Muscle layer of colon (tissue), 2 donors: ENCODE measurements at regions not wholly inside any gene's neighbourhood (a gene's known extent, or its start where the extent isn't known, plus 50 kb on each side); places are given as distances from the start of the nearest gene placed in this dataset.
"Not testable (repeated sequence)": the region's sequence is repeated elsewhere in the genome, so short reads cannot be mapped to it uniquely, and the experiment has no call there.

Experiments used
- H3K27ac ChIP-seq: one replicate; pipeline ENCODE4 v1.7.0; 2013; ENCODE audit warnings: low read depth, mild to moderate bottlenecking, low read length, moderate library complexity
- H3K27me3 ChIP-seq, 2 donors: one replicate each; pipeline ENCODE4 v1.7.0; 2013; ENCODE audit warnings: low read length in 2 of 2, mild to moderate bottlenecking in 2 of 2; ENCODE audit not compliant: insufficient read depth in 2 of 2, control insufficient read depth in 1 of 2
- H3K36me3 ChIP-seq: one replicate; pipeline ENCODE4 v1.7.0; 2013; ENCODE audit warnings: mild to moderate bottlenecking, low read length; ENCODE audit not compliant: insufficient read depth
- H3K4me1 ChIP-seq: one replicate; pipeline ENCODE4 v1.7.0; 2013; ENCODE audit warnings: mild to moderate bottlenecking, low read length; ENCODE audit not compliant: insufficient read depth
- H3K4me3 ChIP-seq, 2 donors: one replicate each; pipeline ENCODE4 v1.7.0; 2013; ENCODE audit warnings: low read length in 2 of 2, low read depth in 1 of 2, mild to moderate bottlenecking in 1 of 2, moderate library complexity in 1 of 2
- H3K9ac ChIP-seq: one replicate; pipeline ENCODE4 v1.7.0; 2013; ENCODE audit warnings: low read length
- H3K9me3 ChIP-seq: one replicate; pipeline ENCODE4 v1.7.0; 2013; ENCODE audit warnings: mild to moderate bottlenecking, low read length
- donor health status: abdominal sarcoma.
- donor health status: Adenocarcinoma of cecum.

DNA sequence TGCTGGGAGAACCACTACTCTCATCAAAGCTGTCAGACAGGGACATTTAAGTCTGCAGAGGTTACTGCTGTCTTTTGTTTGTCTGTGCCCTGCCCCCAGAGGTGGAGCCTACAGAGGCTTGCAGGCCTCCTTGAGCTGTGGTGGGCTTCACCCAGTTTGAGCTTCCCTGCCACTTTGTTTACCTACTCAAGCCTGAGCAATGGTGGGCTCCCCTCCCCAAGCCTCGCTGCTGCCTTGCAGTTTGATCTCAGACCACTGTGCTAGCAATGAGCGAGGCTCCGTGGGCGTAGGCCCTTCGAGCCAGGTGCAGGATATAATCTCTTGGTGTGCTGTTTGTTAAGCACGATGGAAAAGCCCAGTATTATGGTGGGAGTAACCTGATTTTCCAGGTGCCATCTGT is 67.5 kb upstream of the TBX18 start:
- not testable (repeated sequence) for H3K27ac ChIP-seq, H3K36me3 ChIP-seq, H3K9me3 ChIP-seq, H3K27me3 ChIP-seq, H3K4me3 ChIP-seq, H3K9ac ChIP-seq, H3K4me1 ChIP-seq

DNA sequence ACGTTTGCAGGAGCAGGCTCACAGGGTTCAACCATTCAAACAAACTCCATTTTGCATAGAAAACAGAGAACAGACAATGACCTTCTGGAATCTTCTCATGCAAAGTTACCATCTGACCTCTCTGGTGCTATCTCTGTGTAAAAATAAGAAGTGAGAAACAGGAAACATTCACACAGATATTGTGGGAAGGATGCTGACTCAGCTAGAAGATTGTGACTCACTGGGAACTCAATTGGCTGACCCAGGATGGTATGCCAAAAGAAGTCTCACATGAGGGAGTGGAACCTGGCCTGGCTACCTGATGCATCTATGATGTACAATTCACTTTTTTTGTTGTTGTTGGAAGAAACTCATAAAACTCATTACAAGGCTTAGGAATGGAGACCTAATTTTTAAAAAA is 61.1 kb upstream of the TBX18 start:
- H3K4me3 ChIP-seq, result no peak overlapping the region

DNA sequence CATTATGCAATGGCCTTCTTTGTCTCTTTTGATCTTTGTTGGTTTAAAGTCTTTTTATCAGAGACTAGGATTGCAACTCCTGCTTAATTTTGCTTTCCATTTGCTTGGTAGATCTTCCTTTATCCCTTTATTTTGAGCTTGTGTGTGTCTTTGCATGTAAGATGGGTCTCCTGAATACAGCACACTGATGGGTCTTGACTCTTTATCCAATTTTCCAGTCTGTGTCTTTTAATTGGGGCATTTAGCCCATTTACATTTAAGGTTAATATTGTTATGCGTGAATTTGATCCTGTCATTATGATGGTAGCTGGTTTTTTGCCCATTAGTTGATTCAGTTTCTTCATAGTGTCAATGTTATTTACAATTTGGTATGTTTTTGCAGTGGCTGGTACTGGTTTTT is 56.9 kb upstream of the TBX18 start:
- not testable (repeated sequence) for H3K27ac ChIP-seq, H3K9ac ChIP-seq, H3K27me3 ChIP-seq, H3K36me3 ChIP-seq, H3K4me1 ChIP-seq, H3K4me3 ChIP-seq, H3K9me3 ChIP-seq

More for the DNA sequence above, 61.1 kb upstream of the TBX18 start:
- Histone ChIP-seq H3K4me1 (no peaks in the 10 kb centered on the region), H3K9me3 (no peaks in the 10 kb centered on the region), H3K27me3 (no peaks in the 10 kb centered on the region), H3K36me3 (no peaks in the 10 kb centered on the region), H3K9ac (no peak overlapping the region), H3K27ac (no peak overlapping the region)

DNA sequence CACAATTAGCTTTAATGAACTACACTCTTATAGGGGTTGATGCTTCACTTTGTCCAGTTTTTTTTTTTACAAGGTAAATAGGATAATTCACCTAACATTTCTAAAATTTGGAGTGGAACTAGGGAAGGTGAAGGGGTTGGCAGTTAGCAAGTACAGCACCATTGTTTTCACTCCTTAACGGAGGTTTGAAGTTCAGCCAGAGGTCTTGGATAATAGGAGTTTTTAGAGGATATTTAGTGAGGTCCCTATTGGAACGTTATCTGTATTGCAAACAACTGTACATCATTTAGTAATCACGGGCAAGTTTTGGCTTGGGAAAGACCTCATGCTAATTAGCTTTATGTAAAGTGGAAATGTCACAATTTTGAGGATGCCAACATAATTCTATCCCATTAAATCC is 52.3 kb upstream of the TBX18 start:
- Histone ChIP-seq H3K4me3 (no peak overlapping the region), H3K9me3 (no peaks in the 10 kb centered on the region), H3K9ac (no peak overlapping the region), H3K36me3 (no peaks in the 10 kb centered on the region), H3K27ac (no peak overlapping the region), H3K27me3 (no peaks in the 10 kb centered on the region), H3K4me1 (no peaks in the 10 kb centered on the region)

DNA sequence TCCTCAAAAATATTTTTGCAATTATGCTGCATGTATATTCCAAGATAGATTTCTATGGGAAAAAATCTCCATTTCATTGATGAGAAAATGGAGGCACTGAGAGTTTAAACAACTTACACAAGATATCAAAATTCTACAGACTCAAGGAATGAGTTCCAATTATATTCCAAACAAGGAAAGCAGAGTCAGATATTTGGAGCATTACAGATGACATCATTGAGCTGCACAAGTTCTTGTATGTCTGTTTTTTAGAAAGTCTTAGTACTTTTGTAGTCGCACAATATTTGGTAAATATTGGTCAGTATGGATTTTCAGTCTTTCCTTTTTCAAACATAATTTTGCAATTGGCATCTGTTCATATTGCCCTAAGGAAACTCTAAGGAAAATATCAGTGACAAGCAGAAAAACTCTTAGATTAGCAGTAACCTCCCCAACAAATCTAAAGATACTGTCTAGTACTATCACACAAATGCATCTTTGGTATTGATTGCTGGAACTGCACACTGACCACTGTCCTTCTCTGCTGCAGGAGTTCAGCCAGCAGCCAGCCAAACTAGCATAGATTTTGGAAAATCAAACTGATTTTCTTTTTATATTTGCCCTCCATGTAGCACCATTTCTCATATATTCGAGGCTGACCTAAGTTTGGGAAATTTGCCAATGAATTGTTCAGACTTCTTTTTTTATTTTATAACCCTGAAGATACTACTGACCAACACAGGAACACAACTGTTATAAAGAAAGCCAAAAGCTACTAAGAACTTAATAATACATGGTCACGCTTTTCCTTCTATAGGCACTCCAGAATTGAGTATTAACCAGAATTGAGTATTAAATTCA is 51.7 kb upstream of the TBX18 start:
- Histone ChIP-seq H3K27me3 (no peaks in the 10 kb centered on the region), H3K9me3 (no peaks in the 10 kb centered on the region), H3K9ac (no peak overlapping the region), H3K27ac (no peak overlapping the region), H3K36me3 (no peaks in the 10 kb centered on the region), H3K4me3 (no peak overlapping the region), H3K4me1 (no peaks in the 10 kb centered on the region)
